ENCODE measurements at regions not wholly inside any gene's neighbourhood (a gene's known extent, or its start where the extent isn't known, plus 50 kb on each side); places are given as distances from the start of the nearest gene placed in this dataset.

- no peaks in the 10 kb centered on the region for H3K4me1 Mint-ChIP-seq
- no peak for DNase-seq (ENCODE audit: low read depth, low spot score)
- peaks cover under 1% of the 10 kb centered on the region for H3K27me3 Mint-ChIP-seq (ENCODE audit: low read depth)
- H3K9me3 Mint-ChIP-seq = peaks cover 3% of the 10 kb centered on the region
- peaks cover 2% of the 10 kb centered on the region for H3K36me3 Mint-ChIP-seq (ENCODE audit: low read depth)
- H3K27ac Mint-ChIP-seq (ENCODE audit: unreplicated experiment) = no peak overlapping the region
- no peak for TF ChIP-seq CTCF (conservative IDR thresholded peaks at IDR 0.05)
- H3K4me3 Mint-ChIP-seq = no peak overlapping the region
Observed at GRCh38 chr20:12896180-12896579, 112.6 kb upstream of the SPTLC3 start.

GRCh38 chr20:12902992-12903391, 105.8 kb upstream of the SPTLC3 start:
- Mint-ChIP-seq H3K4me1 (no peaks in the 10 kb centered on the region), H3K27me3 (ENCODE audit: low read depth) (no peaks in the 10 kb centered on the region), H3K4me3 (no peak overlapping the region), H3K9me3 (no peaks in the 10 kb centered on the region), H3K36me3 (ENCODE audit: low read depth) (no peaks in the 10 kb centered on the region), H3K27ac (ENCODE audit: unreplicated experiment) (no peak overlapping the region)
- no peak for TF ChIP-seq CTCF (conservative IDR thresholded peaks at IDR 0.05)
- no peak for DNase-seq (ENCODE audit: low read depth, low spot score)

GRCh38 chr20:12906361-12906760, 102.4 kb upstream of the SPTLC3 start:
- H3K4me1 Mint-ChIP-seq = no peaks in the 10 kb centered on the region
- DNase-seq (ENCODE audit: low read depth, low spot score) = no peak
- no peaks in the 10 kb centered on the region for H3K36me3 Mint-ChIP-seq (ENCODE audit: low read depth)
- H3K4me3 Mint-ChIP-seq = no peak overlapping the region
- H3K27me3 Mint-ChIP-seq (ENCODE audit: low read depth) = no peaks in the 10 kb centered on the region
- TF ChIP-seq CTCF (conservative IDR thresholded peaks at IDR 0.05) = no peak
- no peaks in the 10 kb centered on the region for H3K9me3 Mint-ChIP-seq
- no peak overlapping the region for H3K27ac Mint-ChIP-seq (ENCODE audit: unreplicated experiment)

GRCh38 chr20:12911372-12911771, 97.4 kb upstream of the SPTLC3 start:
- no peak for TF ChIP-seq CTCF (conservative IDR thresholded peaks at IDR 0.05)
- Mint-ChIP-seq H3K4me3 (no peak overlapping the region), H3K9me3 (peaks cover 3% of the 10 kb centered on the region), H3K27ac (ENCODE audit: unreplicated experiment) (no peak overlapping the region), H3K4me1 (peaks cover 19% of the 10 kb centered on the region), H3K36me3 (ENCODE audit: low read depth) (peaks cover 2% of the 10 kb centered on the region), H3K27me3 (ENCODE audit: low read depth) (no peaks in the 10 kb centered on the region)
- DNase-seq (ENCODE audit: low read depth, low spot score) = no peak

GRCh38 chr20:12913781-12914443, 94.9 kb upstream of the SPTLC3 start:
- Mint-ChIP-seq H3K27ac (ENCODE audit: unreplicated experiment) (no peak overlapping the region), H3K9me3 (peaks cover 5% of the 10 kb centered on the region), H3K36me3 (ENCODE audit: low read depth) (peaks cover 2% of the 10 kb centered on the region), H3K4me3 (no peak overlapping the region), H3K4me1 (peaks cover 23% of the 10 kb centered on the region), H3K27me3 (ENCODE audit: low read depth) (no peaks in the 10 kb centered on the region)
- no peak for DNase-seq (ENCODE audit: low read depth, low spot score)
- no peak for TF ChIP-seq CTCF (conservative IDR thresholded peaks at IDR 0.05)

Data from neural crest cell (in vitro differentiated cells).